Mesenchymal stem cell (in vitro differentiated cells and primary cell): ENCODE measurements at regions not wholly inside any gene's neighbourhood (a gene's known extent, or its start where the extent isn't known, plus 50 kb on each side); places are given as distances from the start of the nearest gene placed in this dataset.

Experiments
- DNase-seq: peaks from one replicate; pipeline ENCODE4 v3.0.0-alpha.2; 2013
- H2AFZ ChIP-seq: one replicate; pipeline ENCODE4 v1.6.1; 2013; ENCODE audit warnings: low read depth, mild to moderate bottlenecking, control low read depth, inconsistent platforms, low read length, moderate library complexity
- H2AK5ac ChIP-seq: 2 replicates; pipeline ENCODE4 v1.6.1; 2013; ENCODE audit warnings: low read length, moderate library complexity, mild to moderate bottlenecking, inconsistent platforms; ENCODE audit not compliant: severe bottlenecking
- H2BK120ac ChIP-seq: one replicate; pipeline ENCODE4 v1.6.1; 2013; ENCODE audit warnings: low read depth, mild to moderate bottlenecking, inconsistent platforms, low read length, moderate library complexity
- H2BK12ac ChIP-seq, 2 experiments: one replicate each; pipeline ENCODE4 v1.6.1; 2013; ENCODE audit warnings: inconsistent platforms in 2 of 2, low read length in 2 of 2, mild to moderate bottlenecking in 2 of 2, moderate library complexity in 2 of 2, control low read depth in 1 of 2
- H2BK15ac ChIP-seq: one replicate; pipeline ENCODE4 v1.6.1; 2013; ENCODE audit warnings: mild to moderate bottlenecking, low read depth, inconsistent platforms; ENCODE audit not compliant: poor library complexity, severe bottlenecking
- H2BK5ac ChIP-seq: 2 replicates; pipeline ENCODE4 v1.6.1; 2013; ENCODE audit warnings: low read depth, mild to moderate bottlenecking, low read length, control low read depth, inconsistent platforms; ENCODE audit not compliant: poor library complexity, severe bottlenecking
- H3K14ac ChIP-seq, 2 experiments: one replicate each; pipeline ENCODE4 v1.6.1; 2013; ENCODE audit warnings: inconsistent platforms in 2 of 2, low read length in 2 of 2, control low read depth in 1 of 2, mild to moderate bottlenecking in 1 of 2, moderate library complexity in 1 of 2
- H3K18ac ChIP-seq, 2 experiments: one replicate each; pipeline ENCODE4 v1.6.1; 2013; ENCODE audit warnings: inconsistent platforms in 2 of 2, low read length in 2 of 2, control low read depth in 1 of 2, low read depth in 1 of 2, mild to moderate bottlenecking in 1 of 2
- H3K23ac ChIP-seq, 2 experiments: one replicate each; pipeline ENCODE4 v1.6.1; 2013; ENCODE audit warnings: inconsistent platforms in 2 of 2, low read length in 2 of 2, mild to moderate bottlenecking in 2 of 2, moderate library complexity in 2 of 2, control low read depth in 1 of 2
- H3K27ac ChIP-seq: 2 replicates; pipeline ENCODE4 v1.5.1; 2013; ENCODE audit warnings: mild to moderate bottlenecking, moderate library complexity, low read length, control low read depth, inconsistent platforms; ENCODE audit not compliant: poor library complexity, severe bottlenecking
- H3K27me3 ChIP-seq, 2 experiments: 2 replicates each; pipeline versions ENCODE4 v1.6.1 to v1.7.0; 2013; ENCODE audit warnings: low read length in 2 of 2, mild to moderate bottlenecking in 2 of 2, moderate library complexity in 2 of 2, control low read depth in 1 of 2, inconsistent platforms in 1 of 2; ENCODE audit not compliant: control insufficient read depth in 1 of 2, insufficient read depth in 1 of 2
- H3K36me3 ChIP-seq, 2 experiments: 2 replicates each; pipeline versions ENCODE4 v1.6.1 to v1.7.0; 2013; ENCODE audit warnings: low read length in 2 of 2, control low read depth in 1 of 2, inconsistent platforms in 1 of 2, low read depth in 1 of 2, mild to moderate bottlenecking in 1 of 2; ENCODE audit not compliant: insufficient read depth in 2 of 2, control insufficient read depth in 1 of 2
- H3K4ac ChIP-seq, 2 experiments: one replicate each; pipeline ENCODE4 v1.6.1; 2013; ENCODE audit warnings: inconsistent platforms in 2 of 2, low read length in 2 of 2, mild to moderate bottlenecking in 2 of 2, moderate library complexity in 2 of 2, control low read depth in 1 of 2, low read depth in 1 of 2
- H3K4me1 ChIP-seq: 2 replicates; pipeline ENCODE4 v1.6.1; 2013; ENCODE audit warnings: low read depth, low read length, control low read depth; ENCODE audit not compliant: control insufficient read depth, insufficient read depth
- H3K4me2 ChIP-seq: 2 replicates; pipeline ENCODE4 v1.6.1; 2013; ENCODE audit warnings: low read length, mild to moderate bottlenecking, inconsistent platforms; ENCODE audit not compliant: poor library complexity, severe bottlenecking
- H3K4me3 ChIP-seq, 2 experiments: 2 replicates each; pipeline versions ENCODE4 v1.5.1 to v1.7.0; 2013; ENCODE audit warnings: low read length in 2 of 2, mild to moderate bottlenecking in 2 of 2, control low read depth in 1 of 2, low read depth in 1 of 2; ENCODE audit not compliant: insufficient read depth in 1 of 2
- H3K79me1 ChIP-seq: replicated peaks from 2 replicates; pipeline ENCODE4 v1.6.1; 2013; ENCODE audit warnings: mild to moderate bottlenecking, control low read depth, low read length, inconsistent platforms; ENCODE audit not compliant: poor library complexity, severe bottlenecking
- H3K9ac ChIP-seq: 2 replicates; pipeline ENCODE4 v1.7.0; 2013; ENCODE audit warnings: mild to moderate bottlenecking, low read length, moderate library complexity
- H3K9me3 ChIP-seq: 2 replicates; pipeline ENCODE4 v1.7.0; 2013; ENCODE audit warnings: mild to moderate bottlenecking, low read length; ENCODE audit not compliant: control insufficient read depth
- H4K8ac ChIP-seq: one replicate; pipeline ENCODE4 v1.6.1; 2013; ENCODE audit warnings: inconsistent platforms, mild to moderate bottlenecking, low read length, moderate library complexity
- H4K91ac ChIP-seq: one replicate; pipeline ENCODE4 v1.6.1; 2013; ENCODE audit warnings: mild to moderate bottlenecking, low read length, inconsistent platforms
- WGBS: methylation state at CpG from one replicate; pipeline ENCODE4 v1.1.7; 2013; ENCODE audit warnings: mixed read lengths; 5-methylcytosine and 5-hydroxymethylcytosine counted together

- Histone ChIP-seq H3K4me1 (no peaks in the 10 kb centered on the region), H2BK15ac (no peak overlapping the region), H2BK5ac (no peak overlapping the region), H3K9me3 (no peaks in the 10 kb centered on the region), H3K36me3 (no peaks in the 10 kb centered on the region), H2AFZ (no peak overlapping the region), H3K18ac (no peak overlapping the region), H3K4me2 (no peak overlapping the region), H3K27ac (no peak overlapping the region), H4K8ac (no peak overlapping the region), H3K79me1 (no peaks in the 10 kb centered on the region), H3K27me3 (no peaks in the 10 kb centered on the region), H3K9ac (no peak overlapping the region), H3K23ac (no peak overlapping the region), H2BK120ac (no peak overlapping the region), H2BK12ac (no peak overlapping the region), H3K4ac (no peak overlapping the region), H4K91ac (no peak overlapping the region), H3K4me3 (no peak overlapping the region), H2AK5ac (no peak overlapping the region), H3K14ac (peak overlapping the region in 1 of 2 experiments; percentile 45)
- no peak for DNase-seq
- 96% methylated on average over 2 of the region's 2 CpGs for WGBS
These were observed 96.8 kb downstream of the MCFD2 start for GRCh38 chr2:46818819-46819218.

- Histone ChIP-seq H2BK120ac (no peak overlapping the region), H3K14ac (no peak overlapping the region), H3K4ac (no peak overlapping the region), H2AFZ (no peak overlapping the region), H3K79me1 (no peaks in the 10 kb centered on the region), H2AK5ac (no peak overlapping the region), H3K27me3 (no peaks in the 10 kb centered on the region), H4K91ac (no peak overlapping the region), H2BK15ac (no peak overlapping the region), H3K9ac (peak overlapping the region; percentile 14), H4K8ac (no peak overlapping the region), H3K23ac (no peak overlapping the region), H3K18ac (no peak overlapping the region), H3K4me2 (no peak overlapping the region), H3K4me1 (no peaks in the 10 kb centered on the region), H2BK5ac (no peak overlapping the region), H3K4me3 (no peak overlapping the region), H3K27ac (no peak overlapping the region), H3K36me3 (no peaks in the 10 kb centered on the region), H2BK12ac (no peak overlapping the region), H3K9me3 (no peaks in the 10 kb centered on the region)
- WGBS: 91% methylated on average over 6 of the region's 6 CpGs
- DNase-seq: no peak
These were observed 97.4 kb downstream of the MCFD2 start for GRCh38 chr2:46818141-46818621.

- H2BK15ac ChIP-seq: no peak overlapping the region
- H2AK5ac ChIP-seq: no peak overlapping the region
- no peak for DNase-seq
These were observed 98.5 kb downstream of the MCFD2 start for GRCh38 chr2:46816846-46817726.

GRCh38 chr2:46816151-46816845 lies 99.3 kb downstream of the MCFD2 start:
- no peak overlapping the region for H2BK15ac ChIP-seq
- H4K91ac ChIP-seq: no peak overlapping the region
- H2BK12ac ChIP-seq: no peak overlapping the region
- no peak for DNase-seq
- H2BK120ac ChIP-seq: no peak overlapping the region
- no peak overlapping the region for H4K8ac ChIP-seq
- no peak overlapping the region for H2AFZ ChIP-seq
- no peak overlapping the region for H3K18ac ChIP-seq
- no peak overlapping the region for H2AK5ac ChIP-seq
- H3K27me3 ChIP-seq: no peaks in the 10 kb centered on the region
- no peak overlapping the region for H2BK5ac ChIP-seq
- H3K27ac ChIP-seq: no peak overlapping the region
- no peak overlapping the region for H3K4me3 ChIP-seq
- no peaks in the 10 kb centered on the region for H3K9me3 ChIP-seq
- H3K4me1 ChIP-seq: no peaks in the 10 kb centered on the region
- no peak overlapping the region for H3K9ac ChIP-seq
- no peaks in the 10 kb centered on the region for H3K36me3 ChIP-seq
- 87% methylated on average over 11 of the region's 11 CpGs for WGBS
- no peaks in the 10 kb centered on the region for H3K79me1 ChIP-seq
- peak overlapping the region in 1 of 2 experiments; percentile 31 for H3K14ac ChIP-seq
- no peak overlapping the region for H3K23ac ChIP-seq
- H3K4me2 ChIP-seq: no peak overlapping the region
- H3K4ac ChIP-seq: no peak overlapping the region

More at GRCh38 chr2:46816846-46817726, 98.5 kb downstream of the MCFD2 start:
- H2BK120ac ChIP-seq: no peak overlapping the region
- no peak overlapping the region for H3K27ac ChIP-seq
- H3K4me3 ChIP-seq: no peak overlapping the region
- no peak overlapping the region for H2BK12ac ChIP-seq
- peak overlapping the region in 1 of 2 experiments; percentile 45 for H3K14ac ChIP-seq
- no peak overlapping the region for H4K8ac ChIP-seq
- H4K91ac ChIP-seq: no peak overlapping the region
- H3K9ac ChIP-seq: no peak overlapping the region
- no peaks in the 10 kb centered on the region for H3K27me3 ChIP-seq
- no peak overlapping the region for H3K4ac ChIP-seq
- H3K4me2 ChIP-seq: no peak overlapping the region
- no peak overlapping the region for H2BK5ac ChIP-seq
- no peak overlapping the region for H3K18ac ChIP-seq
- H3K36me3 ChIP-seq: no peaks in the 10 kb centered on the region
- H2AFZ ChIP-seq: no peak overlapping the region
- H3K4me1 ChIP-seq: no peaks in the 10 kb centered on the region
- no peaks in the 10 kb centered on the region for H3K79me1 ChIP-seq
- no peaks in the 10 kb centered on the region for H3K9me3 ChIP-seq
- 82% methylated on average over 4 of the region's 11 CpGs for WGBS
- no peak overlapping the region for H3K23ac ChIP-seq
